HFF-Myc (cell line): ENCODE measurements at regions not wholly inside any gene's neighbourhood (a gene's known extent, or its start where the extent isn't known, plus 50 kb on each side); places are given as distances from the start of the nearest gene placed in this dataset.
"Not testable (repeated sequence)": the region's sequence is repeated elsewhere in the genome, so short reads cannot be mapped to it uniquely, and the experiment has no call there.

Experiments used
- DNase-seq: peaks from one replicate; pipeline ENCODE4 v3.0.0-alpha.2; 2011; ENCODE audit warnings: low read depth; ENCODE audit errors: extremely low read depth
- H3K4me3 ChIP-seq: replicated peaks from 2 replicates; pipeline ENCODE4 v1.5.1; 2011; ENCODE audit warnings: low read depth, mild to moderate bottlenecking, control low read depth, low read length
- TF ChIP-seq, protein P1 (sequence below): IDR thresholded peaks from 2 replicates; pipeline ENCODE4 v1.5.1; 2012; ENCODE audit warnings: mild to moderate bottlenecking, low read depth, low read length, control low read depth; ENCODE audit errors: missing control alignments

DNA sequence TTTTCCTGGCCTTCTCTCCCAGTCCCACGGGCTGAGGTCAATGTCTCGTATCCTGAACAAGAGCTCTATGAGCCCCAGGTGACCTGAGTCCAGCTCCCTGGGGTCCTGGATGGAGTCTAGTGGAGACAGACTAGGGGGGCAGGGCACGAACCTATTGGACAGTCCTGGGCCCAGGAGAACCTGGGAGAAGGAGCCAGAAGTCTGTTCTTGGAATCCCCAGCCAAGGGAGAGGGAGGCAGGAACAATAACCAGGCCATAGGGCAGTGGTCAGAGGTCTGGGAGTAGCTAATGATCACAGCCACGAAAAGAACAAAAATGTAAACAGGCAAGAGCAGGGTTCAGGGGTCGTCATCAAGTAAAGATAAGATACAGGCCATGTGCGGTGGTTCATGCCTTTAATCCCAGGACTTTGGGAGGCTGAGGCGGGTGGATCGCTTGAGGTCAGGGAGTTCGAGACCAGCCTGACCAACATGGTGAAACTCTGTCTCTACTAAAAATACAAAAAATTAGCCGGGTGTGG is 60.8 kb downstream of the COPRS start:
- TF ChIP-seq, protein P1, sequence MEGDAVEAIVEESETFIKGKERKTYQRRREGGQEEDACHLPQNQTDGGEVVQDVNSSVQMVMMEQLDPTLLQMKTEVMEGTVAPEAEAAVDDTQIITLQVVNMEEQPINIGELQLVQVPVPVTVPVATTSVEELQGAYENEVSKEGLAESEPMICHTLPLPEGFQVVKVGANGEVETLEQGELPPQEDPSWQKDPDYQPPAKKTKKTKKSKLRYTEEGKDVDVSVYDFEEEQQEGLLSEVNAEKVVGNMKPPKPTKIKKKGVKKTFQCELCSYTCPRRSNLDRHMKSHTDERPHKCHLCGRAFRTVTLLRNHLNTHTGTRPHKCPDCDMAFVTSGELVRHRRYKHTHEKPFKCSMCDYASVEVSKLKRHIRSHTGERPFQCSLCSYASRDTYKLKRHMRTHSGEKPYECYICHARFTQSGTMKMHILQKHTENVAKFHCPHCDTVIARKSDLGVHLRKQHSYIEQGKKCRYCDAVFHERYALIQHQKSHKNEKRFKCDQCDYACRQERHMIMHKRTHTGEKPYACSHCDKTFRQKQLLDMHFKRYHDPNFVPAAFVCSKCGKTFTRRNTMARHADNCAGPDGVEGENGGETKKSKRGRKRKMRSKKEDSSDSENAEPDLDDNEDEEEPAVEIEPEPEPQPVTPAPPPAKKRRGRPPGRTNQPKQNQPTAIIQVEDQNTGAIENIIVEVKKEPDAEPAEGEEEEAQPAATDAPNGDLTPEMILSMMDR: no peak
- H3K4me3 ChIP-seq: no peak overlapping the region

DNA sequence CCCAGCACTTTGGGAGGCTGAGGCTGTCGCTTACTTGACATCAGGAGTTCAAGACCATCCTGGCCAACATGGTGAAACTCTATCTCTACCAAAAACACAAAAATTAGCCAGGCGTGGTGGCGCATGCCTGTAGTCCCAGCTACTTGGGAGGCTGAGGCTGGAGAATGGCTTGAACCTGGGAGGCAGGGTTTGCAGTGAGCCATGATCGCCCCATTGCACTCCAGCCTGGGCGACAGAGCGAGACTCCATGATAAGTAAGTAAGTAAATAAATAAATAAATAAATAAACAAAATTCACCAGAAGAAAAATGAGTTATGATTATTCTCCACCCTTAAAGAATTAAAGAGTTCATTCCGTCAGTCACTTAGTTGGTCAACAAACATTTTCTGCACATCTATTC is 63.1 kb downstream of the COPRS start:
- DNase-seq, H3K4me3 ChIP-seq: not testable (repeated sequence)

More for the DNA sequence above, 60.8 kb downstream of the COPRS start:
- no peak for DNase-seq

DNA sequence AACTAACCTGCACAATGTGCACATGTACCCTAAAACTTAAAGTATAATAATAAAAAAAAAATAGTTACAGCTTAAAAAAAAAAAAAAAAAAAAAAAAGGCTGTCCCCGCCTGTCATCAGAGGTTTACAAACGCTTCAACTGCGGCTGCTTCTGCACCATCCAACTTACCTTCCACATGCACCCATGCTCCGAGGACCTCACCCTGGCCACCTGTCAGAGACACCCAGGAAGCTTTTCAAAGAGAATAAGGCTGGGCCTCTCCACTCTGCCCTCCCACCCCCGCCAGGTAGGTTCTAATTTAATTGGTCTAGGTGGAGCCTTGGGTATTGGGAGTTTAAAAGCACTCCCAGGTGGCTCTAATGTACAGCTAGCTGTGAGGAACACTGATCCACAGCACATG is 64.9 kb downstream of the COPRS start:
- DNase-seq: no peak
- H3K4me3 ChIP-seq: no peak overlapping the region
- TF ChIP-seq, protein P1: no peak

DNA sequence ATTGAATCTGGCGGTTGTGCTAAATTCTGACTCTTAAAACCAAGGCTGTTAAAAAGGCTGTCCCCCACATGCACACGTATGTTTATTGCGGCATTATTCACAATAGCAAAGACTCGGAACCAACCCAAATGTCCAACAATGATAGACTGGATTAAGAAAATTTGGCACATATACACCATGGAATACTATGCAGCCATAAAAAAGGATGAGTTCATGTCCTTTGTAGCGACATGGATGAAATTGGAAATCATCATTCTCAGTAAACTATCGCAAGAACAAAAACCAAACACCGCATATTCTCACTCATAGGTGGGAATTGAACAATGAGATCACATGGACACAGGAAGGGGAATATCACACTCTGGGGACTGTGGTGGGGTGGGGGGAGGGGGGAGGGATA is 65.4 kb downstream of the COPRS start:
- DNase-seq, H3K4me3 ChIP-seq: not testable (repeated sequence)

DNA sequence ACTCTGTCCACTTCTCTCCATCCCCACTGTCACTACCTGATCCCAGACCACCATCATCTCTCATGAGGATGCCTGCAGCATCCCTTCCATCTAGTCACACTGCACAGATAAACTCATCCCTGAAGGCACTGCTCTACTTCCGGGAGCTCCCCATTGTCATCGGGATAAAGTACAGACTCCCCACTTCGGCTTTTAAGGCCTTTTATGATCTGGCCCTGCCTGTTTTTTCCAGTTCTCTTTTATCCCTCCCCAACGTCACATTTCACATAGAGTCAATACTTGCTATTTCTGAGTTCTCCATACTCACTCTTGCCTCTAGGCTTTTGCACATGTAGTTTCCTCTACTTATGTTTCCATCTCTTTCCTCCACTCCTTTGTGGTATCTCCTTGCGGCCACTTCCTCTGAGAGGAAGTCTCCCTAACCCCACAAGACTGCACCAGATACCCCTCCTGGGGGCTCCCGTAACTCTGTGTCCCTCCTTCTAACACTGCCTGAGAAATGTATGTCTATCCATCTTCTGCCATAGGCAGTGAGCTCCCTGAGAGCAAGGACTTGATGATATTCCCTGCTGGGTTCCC is 66.9 kb downstream of the COPRS start:
- TF ChIP-seq, protein P1: no peak
- no peak overlapping the region for H3K4me3 ChIP-seq
- no peak for DNase-seq

DNA sequence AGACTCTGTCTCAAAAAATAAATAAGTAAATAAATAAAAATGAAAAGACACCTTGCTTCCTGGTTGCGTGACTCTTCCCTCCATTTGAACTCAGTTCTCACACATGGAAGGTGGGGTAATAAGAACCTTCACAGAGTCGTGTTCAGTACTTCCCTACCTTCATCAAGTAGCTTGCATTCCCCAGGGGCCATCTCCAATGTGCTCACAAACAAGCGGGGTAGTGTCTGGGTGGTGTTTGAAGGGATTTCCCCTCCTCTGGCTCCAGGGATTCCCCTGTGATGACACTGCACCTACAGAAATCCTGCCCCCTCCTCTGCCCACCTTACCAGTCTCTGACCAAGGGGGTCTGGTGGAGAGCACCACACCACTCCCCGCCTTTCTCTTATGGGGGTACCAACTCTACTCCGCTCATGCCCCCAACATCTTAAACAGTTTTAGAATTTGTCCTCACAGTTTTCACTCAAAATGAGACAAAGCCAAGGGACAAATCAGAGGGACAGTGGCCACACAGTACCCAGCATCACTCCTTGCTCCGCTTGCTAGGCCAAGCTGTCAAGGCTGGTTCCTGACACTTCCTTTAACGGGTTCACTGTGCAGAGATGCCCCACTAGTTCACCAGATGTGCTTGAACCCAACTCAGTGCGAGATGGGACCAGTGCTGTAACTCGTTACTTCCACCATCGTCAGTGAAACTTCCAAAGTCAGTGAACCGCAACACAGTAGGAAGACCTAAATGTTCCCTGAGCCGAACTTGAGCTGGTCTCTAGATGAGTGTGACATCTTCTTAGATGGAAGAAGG is 69.1 kb downstream of the COPRS start:
- no peak overlapping the region for H3K4me3 ChIP-seq
- DNase-seq: no peak
- TF ChIP-seq, protein P1: no peak

DNA sequence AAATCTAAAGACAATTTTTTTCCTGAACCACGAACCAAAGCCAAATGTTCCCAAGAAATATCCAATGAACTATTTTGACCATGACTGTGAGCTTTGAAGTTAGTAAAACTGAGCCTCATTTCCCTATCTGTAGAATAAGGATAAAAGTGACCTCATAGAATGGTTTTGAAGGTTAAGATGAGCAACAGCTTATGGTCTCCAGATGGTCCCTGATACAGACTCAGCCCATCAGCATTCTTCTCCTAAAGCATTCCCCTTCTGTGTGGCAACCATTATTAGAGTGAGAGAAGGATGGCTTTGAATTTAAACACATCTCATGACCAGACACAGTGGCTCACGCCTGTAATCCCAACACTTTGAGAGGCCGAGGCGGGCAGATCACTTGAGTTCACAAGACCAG is 70.1 kb downstream of the COPRS start:
- TF ChIP-seq, protein P1: no peak
- DNase-seq: peak; percentile 64
- H3K4me3 ChIP-seq: no peak overlapping the region
